ENCODE measurements at regions not wholly inside any gene's neighbourhood (a gene's known extent, or its start where the extent isn't known, plus 50 kb on each side); places are given as distances from the start of the nearest gene placed in this dataset.
"Not testable (repeated sequence)": the region's sequence is repeated elsewhere in the genome, so short reads cannot be mapped to it uniquely, and the experiment has no call there.

GRCh38 chr4:17436047-17436749 lies 75.7 kb downstream of the QDPR start:
- not testable (repeated sequence) for H3K4me3 ChIP-seq (ENCODE audit: low read depth, low read length); DNase-seq (ENCODE audit: low read depth)

GRCh38 chr4:17433827-17434226 lies 78.1 kb downstream of the QDPR start:
- no peak overlapping the region for H3K4me3 ChIP-seq (ENCODE audit: low read depth, low read length)
- TF ChIP-seq CTCF (IDR thresholded peaks at IDR 0.05; ENCODE audit: insufficient read depth, low read depth, low read length, missing control alignments): no peak

GRCh38 chr4:17427991-17428390 lies 83.9 kb downstream of the QDPR start:
- H3K4me3 ChIP-seq (ENCODE audit: low read depth, low read length): no peak overlapping the region
- no peak for DNase-seq (ENCODE audit: low read depth)
- no peak for TF ChIP-seq CTCF (IDR thresholded peaks at IDR 0.05; ENCODE audit: insufficient read depth, low read depth, low read length, missing control alignments)

More at GRCh38 chr4:17433827-17434226, 78.1 kb downstream of the QDPR start:
- DNase-seq (ENCODE audit: low read depth): no peak

GRCh38 chr4:17426222-17426621 lies 85.7 kb downstream of the QDPR start:
- DNase-seq (ENCODE audit: low read depth): no peak
- no peak for TF ChIP-seq CTCF (IDR thresholded peaks at IDR 0.05; ENCODE audit: insufficient read depth, low read depth, low read length, missing control alignments)
- H3K4me3 ChIP-seq (ENCODE audit: low read depth, low read length): no peak overlapping the region

- no peak overlapping the region for H3K4me3 ChIP-seq (ENCODE audit: low read depth, low read length)
- DNase-seq (ENCODE audit: low read depth): no peak
- no peak for TF ChIP-seq CTCF (IDR thresholded peaks at IDR 0.05; ENCODE audit: insufficient read depth, low read depth, low read length, missing control alignments)
Observed at GRCh38 chr4:17418010-17418409, 93.9 kb downstream of the QDPR start.

GRCh38 chr4:17414392-17414791 lies 97.5 kb downstream of the QDPR start:
- no peak for TF ChIP-seq CTCF (IDR thresholded peaks at IDR 0.05; ENCODE audit: insufficient read depth, low read depth, low read length, missing control alignments)

GRCh38 chr4:17400686-17401085 lies 111.2 kb downstream of the QDPR start:
- DNase-seq (ENCODE audit: low read depth): no peak
- H3K4me3 ChIP-seq (ENCODE audit: low read depth, low read length): no peak overlapping the region
- TF ChIP-seq CTCF (IDR thresholded peaks at IDR 0.05; ENCODE audit: insufficient read depth, low read depth, low read length, missing control alignments): no peak

More at GRCh38 chr4:17414392-17414791, 97.5 kb downstream of the QDPR start:
- no peak overlapping the region for H3K4me3 ChIP-seq (ENCODE audit: low read depth, low read length)
- no peak for DNase-seq (ENCODE audit: low read depth)
